ENCODE measurements at regions not wholly inside any gene's neighbourhood (a gene's known extent, or its start where the extent isn't known, plus 50 kb on each side); places are given as distances from the start of the nearest gene placed in this dataset.

DNA sequence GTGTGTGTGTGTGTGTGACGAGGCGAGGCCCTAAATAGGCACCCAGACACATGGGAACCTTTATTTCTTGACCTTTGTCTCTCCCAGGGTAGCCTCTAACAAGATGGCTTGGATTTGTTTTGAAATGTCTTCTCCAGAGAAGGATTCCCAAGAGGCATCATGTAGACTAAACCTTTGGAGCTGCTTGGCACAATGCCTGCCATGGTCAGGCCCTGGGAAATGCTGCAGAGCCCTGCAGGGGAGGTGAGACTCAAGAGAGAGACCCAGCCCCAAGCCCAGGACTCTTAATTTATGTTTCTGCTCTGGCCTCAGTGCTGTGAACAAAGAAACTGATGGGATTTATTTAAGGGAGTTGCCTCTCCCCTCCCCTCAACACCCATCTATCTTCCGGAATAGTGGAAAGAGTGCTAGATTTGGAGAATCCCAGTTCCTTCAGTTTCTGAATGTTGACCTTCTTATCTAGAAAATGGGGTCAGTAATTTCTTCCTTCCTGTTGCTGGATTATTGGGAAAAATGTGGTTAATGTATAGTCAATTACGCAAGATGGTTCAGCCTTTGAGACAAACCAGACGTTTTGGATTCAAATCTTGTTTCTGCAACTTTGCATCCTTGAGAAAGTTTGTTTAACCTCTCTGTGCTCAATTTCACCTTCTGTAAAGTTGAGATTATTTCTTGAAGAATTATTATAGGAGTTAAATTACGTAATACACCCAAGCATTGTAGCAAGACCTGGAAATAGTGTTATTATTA, 434.8 kb downstream of the MAFB start:
- no peak overlapping the region for H3K4me3 ChIP-seq (ENCODE audit: low read depth, low read length)
- ChIA-PET POLR2A (no interaction called here), CTCF (interaction anchor here (1.3 kb wide), 1 partner anchor 11 kb away, joined by 3 read pairs; no protein-coding TSS in a partner anchor)
- TF ChIP-seq CTCF (IDR thresholded peaks at IDR 0.05; ENCODE audit: insufficient read depth, low read length, missing control alignments) = no peak
- no peak for DNase-seq (ENCODE audit: low read depth, low spot score)

- TF ChIP-seq CTCF (IDR thresholded peaks at IDR 0.05; ENCODE audit: insufficient read depth, low read length, missing control alignments) = peak; percentile 51
- POLR2A ChIA-PET = no interaction called here
- DNase-seq (ENCODE audit: low read depth, low spot score) = no peak
- CTCF ChIA-PET = interaction anchor here (1.6 kb wide), 1 partner anchor 421 kb away, joined by 7 read pairs; no protein-coding TSS in a partner anchor
- H3K4me3 ChIP-seq (ENCODE audit: low read depth, low read length) = no peak overlapping the region
These were observed 437.6 kb downstream of the MAFB start for GRCh38 chr20:40251284-40251932.

- no peak for TF ChIP-seq CTCF (IDR thresholded peaks at IDR 0.05; ENCODE audit: insufficient read depth, low read length, missing control alignments)
- no peak for DNase-seq (ENCODE audit: low read depth, low spot score)
- CTCF ChIA-PET = interaction anchor here (1.3 kb wide), 1 partner anchor 317 kb away, joined by 4 read pairs; no protein-coding TSS in a partner anchor
- no peak overlapping the region for H3K4me3 ChIP-seq (ENCODE audit: low read depth, low read length)
- POLR2A ChIA-PET = no interaction called here
These were observed 439.2 kb downstream of the MAFB start for GRCh38 chr20:40249805-40250204.

GRCh38 chr20:40245829-40246228, 443.2 kb downstream of the MAFB start:
- no peak overlapping the region for H3K4me3 ChIP-seq (ENCODE audit: low read depth, low read length)
- POLR2A ChIA-PET = no interaction called here
- no peak for TF ChIP-seq CTCF (IDR thresholded peaks at IDR 0.05; ENCODE audit: insufficient read depth, low read length, missing control alignments)
- no peak for DNase-seq (ENCODE audit: low read depth, low spot score)
- CTCF ChIA-PET = no interaction called here

GRCh38 chr20:40244286-40244685, 444.8 kb downstream of the MAFB start:
- no peak overlapping the region for H3K4me3 ChIP-seq (ENCODE audit: low read depth, low read length)
- TF ChIP-seq CTCF (IDR thresholded peaks at IDR 0.05; ENCODE audit: insufficient read depth, low read length, missing control alignments) = no peak
- ChIA-PET POLR2A (no interaction called here), CTCF (no interaction called here)
- DNase-seq (ENCODE audit: low read depth, low spot score) = no peak

DNA sequence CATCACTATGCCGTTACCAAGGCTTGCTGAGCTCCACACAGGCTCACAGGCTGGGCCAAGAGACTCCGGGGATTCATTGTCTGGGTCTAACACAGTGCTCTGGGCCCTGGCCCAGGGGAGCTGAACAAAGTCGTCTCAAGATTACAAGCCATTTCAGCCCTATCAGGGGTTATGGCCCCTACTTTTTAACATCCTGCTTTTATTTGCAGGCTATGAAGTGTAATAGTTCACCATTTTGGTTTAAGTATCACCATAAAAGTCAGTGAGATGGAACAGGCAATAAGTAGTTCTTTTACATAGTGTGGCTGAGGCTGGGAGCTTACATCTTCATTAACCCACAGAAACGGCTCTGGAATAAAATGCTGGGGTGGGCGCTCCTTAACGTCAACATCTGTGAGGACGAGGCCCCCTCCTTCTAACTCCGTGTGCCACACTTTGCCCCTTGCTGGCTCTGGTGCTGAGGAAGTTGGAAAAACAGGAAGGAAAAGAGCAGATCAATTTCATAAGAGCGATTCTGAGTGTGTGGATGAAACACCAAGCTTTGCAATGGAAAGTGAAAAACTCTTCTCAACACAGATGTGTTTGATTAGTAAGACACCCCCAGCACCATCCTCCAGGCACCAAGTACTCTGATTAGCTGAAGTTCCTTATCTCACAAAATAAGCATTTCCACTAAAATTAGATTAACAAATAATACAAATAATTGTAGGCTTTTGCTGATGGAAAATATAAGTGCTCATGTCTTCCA, 447.3 kb downstream of the MAFB start:
- ChIA-PET CTCF (no interaction called here), POLR2A (no interaction called here)
- no peak for TF ChIP-seq CTCF (IDR thresholded peaks at IDR 0.05; ENCODE audit: insufficient read depth, low read length, missing control alignments)
- DNase-seq (ENCODE audit: low read depth, low spot score) = no peak
- H3K4me3 ChIP-seq (ENCODE audit: low read depth, low read length) = no peak overlapping the region

All from AG04449 (cell line).